Lung microvascular endothelial cell (primary cell): ENCODE measurements at regions not wholly inside any gene's neighbourhood (a gene's known extent, or its start where the extent isn't known, plus 50 kb on each side); places are given as distances from the start of the nearest gene placed in this dataset.
A peak's percentile ranks its signal among the peaks of the same experiment; 100 is the strongest.

Source experiments
- DNase-seq, 2 donors: peaks; one replicate each; pipeline versions ENCODE4 v3.0.0 to v3.0.0-alpha.2; 2010; ENCODE audit warnings: low read depth in 2 of 2

DNA sequence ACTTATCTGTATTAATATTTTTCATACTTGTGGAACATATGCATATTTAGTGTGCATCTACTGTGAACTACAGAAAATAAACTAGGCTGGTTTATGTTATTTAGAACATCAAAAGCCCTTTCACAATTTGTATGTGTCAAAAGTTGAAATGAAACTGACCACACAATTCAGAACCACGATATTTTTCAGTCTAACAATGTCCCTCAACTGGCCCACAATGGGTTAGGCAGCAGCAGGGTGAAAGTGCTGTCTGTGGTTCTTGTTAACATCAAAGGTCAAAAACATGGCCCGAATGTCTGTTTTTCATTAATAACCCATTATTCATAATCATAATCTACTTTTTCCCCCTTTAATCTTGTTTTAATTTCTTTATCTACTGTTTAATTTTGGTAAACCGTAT is 559.9 kb upstream of the ATP2B1 start:
- DNase-seq: no peak

DNA sequence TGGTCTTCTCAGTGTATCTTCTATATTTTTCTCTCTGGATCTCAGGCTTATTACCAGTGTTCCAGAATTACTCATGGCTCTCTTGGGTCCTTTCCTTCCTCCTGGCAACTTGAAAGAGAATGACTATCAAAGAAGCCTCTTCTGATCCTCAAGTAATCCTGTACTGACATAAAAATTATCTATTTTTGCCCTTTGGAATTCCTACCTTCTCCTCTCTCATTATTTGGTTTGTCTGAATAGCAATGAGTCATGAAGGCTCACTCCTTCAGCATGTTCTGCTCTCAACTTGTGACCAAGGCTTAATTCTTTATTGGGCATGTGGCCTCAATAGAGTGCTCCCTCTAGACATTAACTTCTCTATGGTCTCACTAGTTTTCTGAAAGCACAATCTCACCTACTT is 553.6 kb upstream of the ATP2B1 start:
- no peak for DNase-seq

DNA sequence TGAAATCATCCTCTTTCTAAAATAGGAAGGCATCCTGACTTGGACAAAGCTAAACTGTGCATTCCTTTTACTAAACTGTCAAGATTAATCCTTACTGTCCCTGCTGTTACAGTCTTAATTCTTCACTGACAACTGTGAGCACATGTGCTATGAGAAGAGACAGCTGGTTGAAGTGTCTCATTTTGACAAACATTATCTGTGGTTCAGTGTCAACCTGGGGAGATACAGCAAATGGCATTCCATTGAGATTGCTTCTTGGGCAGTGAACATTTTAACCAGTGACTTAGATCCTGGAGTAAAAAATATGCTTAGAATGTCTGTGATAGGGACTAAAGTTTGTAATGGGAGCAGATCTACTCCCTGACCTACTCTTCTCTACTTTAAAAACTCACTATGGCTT is 552.6 kb upstream of the ATP2B1 start:
- no peak for DNase-seq

DNA sequence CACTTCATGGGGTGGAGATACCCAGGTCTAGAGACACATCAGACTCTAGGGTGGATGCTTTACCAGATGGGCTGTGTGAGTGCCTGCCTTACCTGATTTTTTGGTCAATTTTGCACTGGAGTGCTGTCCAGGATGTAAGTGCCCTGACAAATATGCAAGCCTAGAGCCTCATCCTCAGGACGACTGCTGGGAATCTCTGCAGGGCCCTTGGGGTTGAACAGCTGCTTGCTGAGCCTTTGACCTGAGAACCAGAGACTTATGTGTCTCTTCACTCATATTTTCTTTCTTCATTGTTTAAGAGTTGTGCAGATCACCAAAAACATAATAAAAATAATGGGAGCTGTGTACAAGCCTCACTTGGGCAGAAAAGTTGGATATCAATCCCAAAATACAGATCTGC is 551.5 kb upstream of the ATP2B1 start:
- no peak for DNase-seq

DNA sequence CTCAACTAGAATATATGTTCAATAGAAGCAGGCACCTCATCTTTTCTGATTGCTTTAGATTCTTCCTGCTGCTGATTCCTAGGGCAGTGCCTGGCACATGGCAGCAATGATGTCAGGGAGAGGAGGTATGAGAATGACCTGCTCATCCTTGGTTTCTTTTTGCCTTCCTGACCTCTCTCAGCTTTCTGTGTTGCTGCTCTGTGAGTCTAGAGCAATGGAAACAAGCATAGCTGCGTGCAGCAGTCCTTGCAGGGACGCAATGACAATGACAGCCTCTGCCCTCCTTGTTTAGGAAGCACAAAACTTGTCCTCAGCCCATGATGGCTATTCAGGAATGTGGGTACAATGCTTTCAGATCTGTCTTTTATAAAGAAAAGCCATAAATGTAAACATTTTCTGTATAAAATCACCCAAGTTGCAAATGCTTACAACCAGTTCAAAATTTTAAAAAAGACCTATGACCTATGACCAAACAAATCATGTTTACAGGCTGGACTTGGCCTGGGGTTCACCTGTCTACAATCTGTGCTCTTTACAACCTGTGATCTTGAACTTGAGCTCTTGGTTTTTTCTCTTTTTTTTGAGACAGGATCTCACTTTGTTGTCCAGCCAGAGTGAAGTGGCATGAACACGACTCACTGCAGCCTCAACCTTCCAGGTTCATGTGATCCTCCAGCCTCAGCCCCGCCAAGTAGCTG is 549.4 kb upstream of the ATP2B1 start:
- no peak for DNase-seq

DNA sequence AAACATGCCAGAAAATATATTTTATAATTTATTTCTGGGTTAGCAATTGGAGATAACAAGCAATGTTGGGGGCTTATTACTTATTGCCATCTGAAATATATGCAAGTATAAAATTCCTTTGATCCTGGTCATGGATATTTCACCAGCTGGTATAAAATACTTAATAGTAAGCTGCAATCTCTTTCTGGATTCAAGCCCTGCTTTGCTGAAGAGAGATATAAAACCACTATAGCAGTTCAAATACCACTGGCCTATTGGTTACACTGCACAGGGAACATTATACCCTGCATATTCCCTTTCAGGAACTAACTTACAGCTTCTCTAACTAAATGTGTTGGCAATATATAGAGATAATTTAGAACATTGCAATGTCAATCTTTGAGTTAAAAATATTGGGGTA is 546.2 kb upstream of the ATP2B1 start:
- no peak for DNase-seq

DNA sequence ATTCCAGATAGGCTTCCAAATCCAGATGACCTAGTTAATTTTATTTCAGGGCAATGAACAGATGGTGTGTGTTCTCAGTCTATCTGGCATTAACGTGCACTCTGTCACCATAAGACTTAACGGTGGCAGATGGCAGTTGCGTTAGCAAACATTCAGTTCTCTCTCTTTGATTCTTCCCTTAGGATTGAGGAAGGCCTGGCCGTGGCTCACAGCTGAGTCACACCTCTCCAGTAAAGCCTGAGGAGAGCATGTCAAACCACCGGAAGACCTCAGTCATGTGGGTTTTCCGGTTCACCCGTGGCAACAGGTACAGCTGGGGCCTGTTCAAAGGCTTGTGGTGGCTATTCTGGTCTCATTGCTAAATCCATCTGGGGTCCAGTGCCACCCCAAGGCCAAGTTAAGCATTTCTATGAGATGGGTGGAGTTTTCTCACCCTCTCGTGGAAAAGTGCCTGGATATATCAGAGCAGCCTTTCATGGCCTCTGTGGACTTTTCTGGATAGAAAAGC is 545.1 kb upstream of the ATP2B1 start:
- peak; percentile 39 to 100 for DNase-seq

DNA sequence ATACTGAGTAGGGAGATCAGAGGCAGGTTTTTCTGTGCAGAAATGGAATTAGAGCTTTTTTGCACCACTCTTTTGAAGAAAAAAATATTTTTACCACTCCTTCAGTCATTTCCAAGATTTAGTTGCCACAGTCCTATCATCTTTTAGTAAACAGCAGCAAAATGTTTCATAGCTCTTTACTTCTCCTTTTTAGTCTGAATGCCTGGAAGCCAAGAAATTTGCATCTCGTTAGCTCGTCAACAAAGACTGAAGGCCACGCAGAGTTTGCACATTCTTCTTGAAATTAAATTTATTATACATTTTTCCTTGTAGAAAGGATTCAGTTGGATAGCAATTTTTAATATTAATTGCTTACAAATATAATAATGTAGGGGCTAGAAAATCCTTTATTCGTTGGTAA is 544.5 kb upstream of the ATP2B1 start:
- DNase-seq: no peak

DNA sequence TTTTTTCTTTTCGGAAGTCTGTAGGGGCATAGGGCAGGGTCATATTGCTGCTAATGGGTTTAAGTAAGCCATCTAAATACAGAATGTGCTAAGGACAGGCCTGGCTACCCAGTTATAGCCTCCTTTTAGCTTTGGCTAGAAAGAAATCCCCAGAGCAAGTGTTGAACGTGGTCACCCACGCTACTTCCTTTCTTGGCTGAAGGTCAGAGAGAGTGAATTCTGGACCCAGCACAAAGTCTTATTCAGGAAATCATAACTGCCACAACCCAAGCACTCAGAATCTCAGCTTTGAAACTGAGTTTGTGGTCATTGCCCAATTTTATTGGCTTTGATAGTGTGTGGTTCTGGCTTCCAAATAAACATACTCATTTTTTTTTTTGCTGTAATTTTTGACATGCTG is 542.1 kb upstream of the ATP2B1 start:
- peak in 1 of 2 donors; percentile 66 for DNase-seq

DNA sequence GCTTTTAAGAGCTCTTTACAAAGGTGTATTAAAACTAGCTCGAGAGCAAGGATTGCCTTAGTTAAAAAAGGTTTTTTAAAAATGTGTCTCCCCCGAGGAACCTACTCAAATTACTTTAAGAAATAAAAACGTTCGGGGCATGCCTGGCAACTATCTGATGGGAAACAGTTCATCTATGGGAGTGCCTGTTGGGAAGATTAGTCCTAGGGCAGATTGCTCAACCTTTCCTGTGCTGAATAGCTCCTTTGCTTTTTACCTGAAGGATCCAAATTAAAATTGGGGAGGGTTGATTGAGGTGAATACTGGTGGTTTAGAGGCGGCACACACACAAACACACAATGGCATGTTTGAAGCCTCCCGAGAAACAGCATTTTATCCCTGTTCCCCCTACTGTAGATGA is 541.4 kb upstream of the ATP2B1 start:
- no peak for DNase-seq

DNA sequence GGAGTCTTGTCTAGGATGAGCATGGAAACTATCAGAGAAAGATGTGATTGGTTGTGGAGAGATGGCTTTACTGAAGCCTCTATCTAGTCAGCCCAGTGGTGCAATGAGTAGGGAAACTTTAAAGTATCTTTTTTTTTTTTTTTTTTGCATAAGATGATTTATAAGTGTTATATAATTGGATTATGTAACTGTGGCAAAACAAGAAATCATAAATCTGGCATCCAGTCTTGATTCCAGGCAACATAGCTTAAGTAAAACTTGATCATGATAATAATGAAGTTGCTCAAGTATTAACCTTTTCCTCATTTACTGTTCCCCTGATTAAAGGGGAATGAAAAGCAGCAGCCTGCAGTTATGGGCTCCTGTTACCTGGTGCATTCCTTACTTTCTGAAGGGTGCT is 538.0 kb upstream of the ATP2B1 start:
- no peak for DNase-seq

DNA sequence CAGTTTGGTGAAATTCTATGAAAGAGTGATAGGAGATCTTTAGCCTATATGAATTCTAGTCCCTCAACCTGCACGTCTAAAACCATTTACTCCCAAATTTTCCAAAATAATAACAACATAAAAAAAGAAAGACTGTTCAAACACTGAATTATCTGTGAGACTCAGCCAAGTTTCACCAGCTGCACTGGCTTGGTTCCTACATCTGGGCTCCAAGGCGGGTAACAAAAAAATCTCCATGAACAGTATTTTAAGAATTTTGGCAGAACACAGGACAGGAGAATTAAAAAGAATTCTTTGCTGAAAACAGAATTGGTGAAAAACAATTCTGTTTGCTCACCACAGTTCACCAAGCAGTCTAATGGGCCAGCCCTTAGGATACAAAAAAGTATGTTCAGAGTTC is 536.8 kb upstream of the ATP2B1 start:
- no peak for DNase-seq

DNA sequence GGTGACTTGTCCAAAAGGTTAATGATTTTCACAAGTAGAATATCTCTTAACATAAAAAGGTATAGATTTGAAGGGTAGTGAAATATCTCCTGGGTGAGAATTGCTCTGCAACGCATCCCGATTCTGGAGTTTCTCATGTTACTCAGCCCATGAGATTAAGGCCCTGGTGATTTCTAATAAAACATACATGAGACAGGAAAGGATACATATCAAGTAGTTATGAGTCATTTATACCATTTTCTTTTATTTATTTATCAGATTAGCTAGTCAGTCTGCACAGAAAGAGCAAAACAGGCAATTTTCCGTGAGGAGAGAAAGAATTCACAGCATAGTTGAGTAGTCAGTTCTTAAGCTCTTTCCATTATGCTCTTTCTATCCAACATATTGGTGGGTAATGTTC is 535.6 kb upstream of the ATP2B1 start:
- DNase-seq: peak in 1 of 2 donors; percentile 26

DNA sequence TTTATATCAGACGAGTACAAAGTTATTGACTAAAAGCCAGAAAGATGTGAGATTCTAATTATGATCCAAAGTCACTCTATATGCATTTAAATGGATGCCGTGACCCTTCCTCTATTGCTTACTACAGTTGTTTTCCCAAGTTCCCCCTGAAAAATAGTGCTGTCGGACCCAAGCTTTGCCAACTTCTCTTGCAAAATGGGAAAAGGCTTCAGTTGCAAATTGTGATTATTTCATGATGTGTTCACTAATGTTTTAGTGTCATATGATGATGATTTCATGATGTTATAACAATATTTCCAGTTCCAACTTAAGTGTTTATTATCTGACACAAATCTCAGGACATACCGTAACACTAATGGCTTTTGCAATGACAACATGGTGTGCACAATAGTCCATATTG is 534.6 kb upstream of the ATP2B1 start:
- DNase-seq: no peak

DNA sequence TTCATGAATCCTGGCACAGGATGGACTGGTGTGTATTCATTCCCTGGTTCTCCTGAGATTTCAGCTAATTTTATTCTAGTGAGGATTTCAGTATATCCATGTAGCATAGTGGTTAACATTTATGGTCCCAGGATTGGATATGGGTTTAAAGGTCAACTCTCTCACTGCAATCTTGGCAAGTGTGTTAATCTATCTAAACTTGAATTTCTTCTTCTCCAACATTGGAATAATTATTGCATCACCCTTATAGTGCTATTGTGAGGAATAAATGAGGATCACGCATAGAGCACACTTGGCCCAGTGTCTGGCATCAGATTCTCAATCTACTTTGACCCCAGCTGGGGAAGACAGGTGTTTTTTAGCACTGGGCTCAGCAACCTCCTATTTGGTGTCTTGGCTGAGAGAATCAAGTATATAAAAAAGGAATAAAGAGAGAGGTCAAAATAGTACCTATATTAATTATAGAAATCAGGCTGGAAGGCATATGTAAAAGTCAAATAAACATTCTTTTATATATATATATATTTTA is 531.2 kb upstream of the ATP2B1 start:
- no peak for DNase-seq

DNA sequence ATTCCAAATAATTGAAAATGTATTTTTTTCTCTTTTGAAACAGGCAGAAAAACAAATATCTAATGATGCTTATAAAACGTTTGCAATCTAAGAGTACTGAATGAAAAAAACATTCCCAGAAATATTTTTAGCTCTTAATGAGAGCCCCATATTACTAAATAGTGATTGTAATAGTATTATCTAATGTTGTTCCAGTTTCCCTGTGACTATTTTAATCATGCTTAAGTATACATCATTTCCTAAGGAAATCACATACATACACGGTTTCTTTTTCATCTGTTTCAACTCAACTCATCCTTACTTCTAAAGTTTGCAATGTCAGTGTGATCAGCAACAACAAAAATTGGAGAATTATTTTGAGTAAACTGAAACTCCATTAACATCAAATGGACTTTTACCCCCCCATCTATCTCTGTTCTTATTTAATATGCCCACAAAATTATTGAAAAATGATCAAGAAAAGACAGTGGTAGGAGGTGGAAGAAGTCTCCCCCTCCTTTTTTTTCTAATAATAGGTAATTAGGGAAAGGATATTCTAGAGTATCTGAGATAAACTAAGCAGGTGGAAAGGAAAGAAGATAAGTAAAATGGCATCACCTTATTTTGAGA is 530.1 kb upstream of the ATP2B1 start:
- DNase-seq: no peak

DNA sequence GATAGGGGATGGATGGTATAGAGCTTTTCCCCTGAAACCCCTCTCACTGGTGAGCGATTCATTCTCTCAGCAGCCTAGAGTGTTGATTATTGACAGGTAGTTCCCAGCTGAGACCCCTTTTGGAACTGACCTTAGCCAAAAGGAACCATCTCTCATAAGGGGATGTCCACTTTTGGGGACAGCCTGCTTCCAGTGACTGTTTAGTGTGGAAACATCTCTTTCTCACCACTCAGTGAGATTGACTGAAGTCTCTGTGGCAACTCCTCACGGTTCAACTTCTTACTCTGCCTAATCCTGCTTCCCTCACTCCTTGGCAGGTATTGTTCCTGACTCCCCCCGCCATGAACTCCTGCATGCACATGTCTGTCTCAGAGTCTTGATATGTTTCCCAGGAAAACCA is 529.2 kb upstream of the ATP2B1 start:
- DNase-seq: no peak

DNA sequence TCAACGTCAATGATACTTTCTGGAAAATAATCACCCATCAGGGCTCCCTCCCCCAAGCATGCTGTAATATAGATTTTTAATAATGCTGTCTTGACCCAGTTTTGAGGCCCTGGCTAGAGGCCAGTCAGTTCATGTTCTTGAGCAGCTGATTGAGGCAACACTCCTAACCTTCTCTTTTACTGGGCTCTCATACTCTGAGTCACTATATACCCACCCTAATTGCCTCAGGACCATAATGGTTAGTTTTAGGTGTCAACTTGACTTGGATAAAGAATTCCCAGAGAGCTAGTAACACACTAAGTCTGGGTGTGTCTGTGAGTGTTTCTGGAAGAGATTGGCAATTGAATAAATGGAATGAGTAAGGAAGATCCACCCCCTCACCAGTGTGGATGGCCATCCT is 527.0 kb upstream of the ATP2B1 start:
- no peak for DNase-seq

DNA sequence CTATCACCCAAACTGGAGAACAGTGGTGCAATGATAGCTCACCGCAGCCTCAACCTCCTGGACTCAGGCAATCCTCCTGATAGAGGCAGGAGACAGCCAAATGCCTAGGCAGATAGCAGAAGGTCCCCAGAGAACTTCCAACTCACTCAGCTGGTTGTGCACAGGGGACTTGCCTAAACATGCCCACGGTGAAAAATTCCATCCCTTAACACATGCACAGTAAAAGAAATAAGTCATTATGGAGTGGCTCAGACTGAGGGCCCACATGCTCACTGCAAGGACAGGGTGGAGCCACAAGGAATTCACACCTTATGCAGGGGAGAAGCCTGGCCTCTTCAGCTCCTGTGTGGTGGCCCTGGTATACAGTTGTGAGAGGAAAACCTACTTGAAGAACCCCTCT is 525.8 kb upstream of the ATP2B1 start:
- no peak for DNase-seq

DNA sequence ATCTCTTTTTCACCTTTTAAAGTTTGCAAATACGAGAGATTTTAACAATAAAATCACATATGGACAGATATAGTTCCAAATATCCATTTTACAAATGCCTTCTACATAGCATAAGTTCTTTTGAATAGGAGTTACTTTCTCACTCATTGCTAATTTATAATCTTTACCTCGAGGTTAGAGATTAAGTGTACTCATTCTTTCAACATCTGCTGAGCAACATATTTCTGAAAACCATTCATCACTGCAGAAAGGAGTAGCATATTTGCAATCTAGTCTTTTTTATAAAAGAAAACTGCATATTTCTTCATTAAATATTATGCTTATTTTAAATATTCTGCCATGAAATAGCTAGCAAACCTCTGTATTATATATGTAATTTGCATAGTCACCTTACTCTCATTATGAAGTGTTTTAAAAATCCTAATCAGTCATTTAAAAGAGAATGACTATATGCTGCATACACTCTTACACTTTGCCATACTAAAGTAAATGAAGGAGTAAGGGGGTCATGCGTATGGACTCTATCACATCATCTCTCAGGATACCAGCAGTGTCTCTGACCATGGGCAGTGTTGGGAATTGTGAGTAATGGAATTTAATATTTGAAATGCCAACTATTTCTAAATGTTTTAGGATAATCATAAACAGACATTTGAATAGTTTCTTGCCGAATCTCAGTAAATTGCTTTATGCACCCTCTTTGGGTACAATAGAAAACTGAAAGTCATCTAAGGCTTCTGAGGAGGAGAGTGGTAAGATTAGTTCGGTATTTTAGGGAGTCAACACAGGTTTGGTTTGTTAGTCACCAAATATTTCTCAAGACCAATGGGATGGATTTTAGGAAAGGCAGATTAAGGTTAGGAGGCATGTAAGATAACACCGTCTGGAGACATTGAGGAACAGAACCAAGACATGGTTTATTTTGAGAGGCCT is 524.8 kb upstream of the ATP2B1 start:
- DNase-seq: no peak

DNA sequence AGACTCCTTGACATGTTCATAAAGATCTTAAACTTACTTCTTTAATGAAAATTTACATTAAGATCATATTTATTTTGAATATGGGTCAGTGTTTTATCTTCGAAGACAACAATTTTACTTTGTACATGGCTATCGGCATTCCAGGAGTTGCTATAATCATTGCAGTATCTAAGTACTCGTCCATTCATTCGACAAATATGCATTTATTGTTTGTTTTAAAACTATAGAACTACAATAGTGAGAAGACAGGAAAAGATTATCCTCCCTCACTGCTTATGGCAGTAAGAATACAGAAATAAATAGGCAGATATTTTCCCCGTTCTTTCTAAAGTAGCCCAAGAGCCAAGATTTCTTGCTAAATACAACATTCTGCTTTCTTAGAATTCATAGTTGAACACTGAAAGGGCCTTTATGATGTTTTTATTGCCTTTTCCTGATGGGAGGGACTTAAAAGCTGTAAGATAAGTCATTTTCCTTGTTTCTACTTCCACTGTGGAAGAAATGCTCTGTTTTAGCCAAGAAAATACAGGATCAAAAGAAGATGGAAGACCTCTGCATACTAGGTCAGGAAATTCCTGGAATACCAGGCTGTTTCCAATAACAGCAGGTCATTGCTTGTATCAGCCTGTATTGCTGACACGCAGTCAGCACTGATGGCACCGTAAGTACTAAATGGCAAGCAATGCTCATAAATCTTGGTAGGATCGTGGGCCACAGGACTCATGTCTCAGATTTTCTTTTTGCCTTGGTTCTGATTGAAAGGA is 521.0 kb upstream of the ATP2B1 start:
- DNase-seq: peak; percentile 65 to 73
